Pancreas (tissue), 10 donors: ENCODE measurements at regions not wholly inside any gene's neighbourhood (a gene's known extent, or its start where the extent isn't known, plus 50 kb on each side); places are given as distances from the start of the nearest gene placed in this dataset.

Experiments
- ATAC-seq, 4 donors: fragments of 200-7000 bp; cut with Tn5 transposase; one replicate each; pipeline versions ENCODE4 v1.8.0 to v1.9.1; 2020; ENCODE audit warnings: mild to moderate bottlenecking in 4 of 4, moderate library complexity in 4 of 4
- DNase-seq, 6 donors: peaks; one replicate each; pipeline ENCODE4 v3.0.0-alpha.2; 2020
- FAIRE-seq: peaks from 2 replicates; lab custom pipeline; 2012; peaks lifted over from hg19 to GRCh38; lab: Jason Lieb, UNC
- H3K27ac ChIP-seq, 4 donors: fragments of 200-600 bp; sonication (generic); 1 replicate in 3 of 4; 2 replicates in 1 of 4; pipeline versions ENCODE4 v1.5.0 to v1.8.0; 2020
- H3K27me3 ChIP-seq, 4 donors: fragments of 200-600 bp; one replicate each; pipeline ENCODE4 v1.8.0; 2021
- H3K36me3 ChIP-seq, 3 donors: fragments of 200-600 bp; sonication (generic) in 1 of 3; one replicate each; pipeline versions ENCODE4 v1.5.0 to v1.8.0; 2020 to 2021
- H3K4me1 ChIP-seq, 3 donors: fragments of 200-600 bp; one replicate each; pipeline ENCODE4 v1.8.0; 2021
- H3K4me3 ChIP-seq, 4 donors: fragments of 200-600 bp; sonication (generic) in 2 of 4; one replicate each; pipeline versions ENCODE4 v1.5.0 to v1.8.0; 2020 to 2021
- H3K9me3 ChIP-seq, 4 donors: fragments of 200-600 bp; one replicate each; pipeline ENCODE4 v1.8.0; 2021
- CTCF ChIP-seq, 4 donors: fragments of 200-600 bp; sonication (generic) in 3 of 4; IDR thresholded peaks; one replicate each; pipeline versions ENCODE4 v1.5.0 to v1.8.0; 2021; ENCODE audit warnings: antibody characterized with exemption in 4 of 4
- WGBS, 2 donors: extraction: QIAGEN DNeasy Blood & Tissue Kit; methylation state at CpG; one replicate each; pipeline ENCODE4 v1.1.7; 2013; 5-methylcytosine and 5-hydroxymethylcytosine counted together
- intact Hi-C, 3 donors: fragments of 100-400 bp; cut with DNase I; formaldehyde crosslinking; loops; one replicate each; pipeline versions ENCODE4 v1.11.1 to v1.14.2; 2022
- donor health status: healthy with polysubstance abuse.
- donor health status: DM: no; HTN: no; CAD: no; lungs with moderate emphysema.
- donor health status: DM: no; HTN: no; CAD: no.
- donor health status: control.
- donor health status: control.
- donor health status: Bipolar disorder and iron deficiency.
- donor health status: DM: yes; HTN: yes; CAD: no.
- donor health status: DM: no; HTN: no; CAD: no.
- donor health status: DM: no; HTN: no; CAD: no.
- donor health status: DM: yes; HTN: yes; CAD: no.

GRCh38 chr10:128883231-128884032, 583.6 kb upstream of the MGMT start:
- no peaks in the 10 kb centered on the region for H3K9me3 ChIP-seq
- H3K36me3 ChIP-seq: no peaks in the 10 kb centered on the region
- no peaks in the 10 kb centered on the region for H3K4me1 ChIP-seq
- intact Hi-C loops: no loop called here
- no peak for TF ChIP-seq CTCF (IDR thresholded peaks at IDR 0.05)
- ATAC-seq (no peak), DNase-seq (no peak), FAIRE-seq (no peak)
- H3K27ac ChIP-seq: no peak overlapping the region
- H3K4me3 ChIP-seq: no peak overlapping the region
- 65 to 72% methylated on average over 13 of the region's 13 CpGs for WGBS, 2 donors
- no peaks in the 10 kb centered on the region for H3K27me3 ChIP-seq

- intact Hi-C loops: no loop called here
- DNase-seq (no peak), ATAC-seq (no peak), FAIRE-seq (no peak)
- WGBS, 2 donors: 66 to 87% methylated on average over 7 of the region's 7 CpGs
- TF ChIP-seq CTCF (IDR thresholded peaks at IDR 0.05): no peak
- Histone ChIP-seq H3K27me3 (no peaks in the 10 kb centered on the region), H3K4me3 (no peak overlapping the region), H3K9me3 (no peaks in the 10 kb centered on the region), H3K4me1 (no peaks in the 10 kb centered on the region), H3K27ac (no peak overlapping the region), H3K36me3 (no peaks in the 10 kb centered on the region)
Measured at GRCh38 chr10:128884033-128884425, 583.0 kb upstream of the MGMT start.

- DNase-seq (no peak), FAIRE-seq (no peak), ATAC-seq (no peak)
- no peaks in the 10 kb centered on the region for H3K27me3 ChIP-seq
- H3K27ac ChIP-seq: no peak overlapping the region
- no peak for TF ChIP-seq CTCF (IDR thresholded peaks at IDR 0.05)
- intact Hi-C loops: no loop called here
- no peaks in the 10 kb centered on the region for H3K36me3 ChIP-seq
- H3K4me1 ChIP-seq: no peaks in the 10 kb centered on the region
- no peak overlapping the region for H3K4me3 ChIP-seq
- no peaks in the 10 kb centered on the region for H3K9me3 ChIP-seq
- 65 to 81% methylated on average over 6 of the region's 6 CpGs for WGBS, 2 donors
Measured at GRCh38 chr10:128884496-128885072, 582.5 kb upstream of the MGMT start.

GRCh38 chr10:128885573-128886555, 581.2 kb upstream of the MGMT start:
- FAIRE-seq (no peak), ATAC-seq (no peak)
- WGBS, 2 donors: 75 to 85% methylated on average over 22 of the region's 22 CpGs

More at GRCh38 chr10:128885573-128886555, 581.2 kb upstream of the MGMT start:
- Histone ChIP-seq H3K4me1 (no peaks in the 10 kb centered on the region), H3K4me3 (no peak overlapping the region), H3K27me3 (no peaks in the 10 kb centered on the region), H3K36me3 (no peaks in the 10 kb centered on the region), H3K27ac (no peak overlapping the region), H3K9me3 (no peaks in the 10 kb centered on the region)
- intact Hi-C loops: no loop called here
- DNase-seq: no peak
- no peak for TF ChIP-seq CTCF (IDR thresholded peaks at IDR 0.05)
